ENCODE measurements at regions not wholly inside any gene's neighbourhood (a gene's known extent, or its start where the extent isn't known, plus 50 kb on each side); places are given as distances from the start of the nearest gene placed in this dataset.
"Not testable (repeated sequence)": the region's sequence is repeated elsewhere in the genome, so short reads cannot be mapped to it uniquely, and the experiment has no call there.

DNA sequence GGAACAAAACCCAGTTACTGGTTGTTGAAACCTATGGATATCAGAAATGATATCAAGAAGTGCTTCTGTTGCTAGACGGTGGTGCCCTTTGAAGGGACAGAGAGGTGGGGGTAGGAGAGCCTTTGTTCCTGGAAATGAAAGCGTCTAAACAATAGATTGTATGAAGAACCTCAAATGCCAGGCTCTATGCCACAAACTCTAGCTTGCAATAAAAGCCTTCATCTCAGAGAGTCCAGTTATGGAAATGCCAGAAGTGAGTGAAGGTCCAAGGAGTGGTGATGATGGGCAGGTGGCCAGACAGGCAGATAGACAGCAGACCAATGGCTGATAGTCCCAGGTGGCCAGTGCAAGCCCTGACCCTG is 414.1 kb upstream of the PROX1 start:
- Histone ChIP-seq H3K4me3 (ENCODE audit: low read length) (no peak overlapping the region), H3K27me3 (ENCODE audit: insufficient read depth, low read length) (no peaks in the 10 kb centered on the region), H3K9me3 (ENCODE audit: low read length) (no peaks in the 10 kb centered on the region), H3K36me3 (ENCODE audit: insufficient read depth, low read length) (no peaks in the 10 kb centered on the region), H2AFZ (ENCODE audit: low read depth, low read length) (no peak overlapping the region), H3K4me1 (ENCODE audit: insufficient read depth, low read length) (no peaks in the 10 kb centered on the region)

DNA sequence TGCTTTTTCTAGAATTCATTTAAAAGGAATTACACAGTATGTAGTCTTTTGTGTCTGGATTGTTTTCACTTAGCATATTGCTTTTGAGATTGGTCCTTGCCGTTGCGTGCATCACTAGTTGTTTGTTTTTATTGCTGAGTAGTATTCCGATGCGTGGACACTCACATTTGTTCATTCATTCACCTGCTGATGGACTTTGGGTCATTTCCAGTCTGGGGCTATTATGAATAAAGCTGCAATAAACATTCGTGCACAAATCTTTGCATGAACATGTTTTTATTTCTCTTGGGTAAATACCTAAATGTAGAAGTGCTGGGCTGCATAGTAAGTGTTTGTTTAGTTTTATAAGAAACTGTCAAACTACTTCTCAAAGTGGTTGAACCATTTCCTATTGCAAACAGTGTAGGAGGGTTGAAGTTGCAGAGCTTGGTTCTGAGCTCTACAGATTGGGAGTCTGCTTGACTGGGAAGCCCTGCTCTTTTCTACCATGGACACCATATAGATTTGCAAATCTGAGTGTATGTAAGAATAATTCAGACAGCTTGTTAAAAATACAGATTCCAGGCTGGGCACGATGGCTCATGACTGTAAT is 404.7 kb upstream of the PROX1 start:
- no peak overlapping the region for H2AFZ ChIP-seq (ENCODE audit: low read depth, low read length)
- no peaks in the 10 kb centered on the region for H3K4me1 ChIP-seq (ENCODE audit: insufficient read depth, low read length)
- no peaks in the 10 kb centered on the region for H3K36me3 ChIP-seq (ENCODE audit: insufficient read depth, low read length)
- H3K9me3 ChIP-seq (ENCODE audit: low read length), result no peaks in the 10 kb centered on the region
- H3K4me3 ChIP-seq (ENCODE audit: low read length), result no peak overlapping the region
- H3K27me3 ChIP-seq (ENCODE audit: insufficient read depth, low read length), result no peaks in the 10 kb centered on the region

- Histone ChIP-seq H3K4me1 (ENCODE audit: insufficient read depth, low read length) (no peaks in the 10 kb centered on the region), H3K36me3 (ENCODE audit: insufficient read depth, low read length) (no peaks in the 10 kb centered on the region), H3K27me3 (ENCODE audit: insufficient read depth, low read length) (no peaks in the 10 kb centered on the region), H3K9me3 (ENCODE audit: low read length) (no peaks in the 10 kb centered on the region), H3K4me3 (ENCODE audit: low read length) (no peak overlapping the region), H2AFZ (ENCODE audit: low read depth, low read length) (no peak overlapping the region)
Measured at GRCh38 chr1:213584272-213584671, 403.5 kb upstream of the PROX1 start.

- Histone ChIP-seq H3K4me3 (ENCODE audit: low read length) (no peak overlapping the region), H2AFZ (ENCODE audit: low read depth, low read length) (no peak overlapping the region), H3K4me1 (ENCODE audit: insufficient read depth, low read length) (no peaks in the 10 kb centered on the region), H3K36me3 (ENCODE audit: insufficient read depth, low read length) (no peaks in the 10 kb centered on the region), H3K9me3 (ENCODE audit: low read length) (no peaks in the 10 kb centered on the region), H3K27me3 (ENCODE audit: insufficient read depth, low read length) (no peaks in the 10 kb centered on the region)
Measured at GRCh38 chr1:213585402-213585801, 402.4 kb upstream of the PROX1 start.

- H3K4me3 ChIP-seq (ENCODE audit: low read length), result no peak overlapping the region
- no peaks in the 10 kb centered on the region for H3K4me1 ChIP-seq (ENCODE audit: insufficient read depth, low read length)
- H3K9me3 ChIP-seq (ENCODE audit: low read length), result no peaks in the 10 kb centered on the region
- no peaks in the 10 kb centered on the region for H3K36me3 ChIP-seq (ENCODE audit: insufficient read depth, low read length)
- no peak overlapping the region for H2AFZ ChIP-seq (ENCODE audit: low read depth, low read length)
- no peaks in the 10 kb centered on the region for H3K27me3 ChIP-seq (ENCODE audit: insufficient read depth, low read length)
Measured at GRCh38 chr1:213585959-213586586, 401.7 kb upstream of the PROX1 start.

DNA sequence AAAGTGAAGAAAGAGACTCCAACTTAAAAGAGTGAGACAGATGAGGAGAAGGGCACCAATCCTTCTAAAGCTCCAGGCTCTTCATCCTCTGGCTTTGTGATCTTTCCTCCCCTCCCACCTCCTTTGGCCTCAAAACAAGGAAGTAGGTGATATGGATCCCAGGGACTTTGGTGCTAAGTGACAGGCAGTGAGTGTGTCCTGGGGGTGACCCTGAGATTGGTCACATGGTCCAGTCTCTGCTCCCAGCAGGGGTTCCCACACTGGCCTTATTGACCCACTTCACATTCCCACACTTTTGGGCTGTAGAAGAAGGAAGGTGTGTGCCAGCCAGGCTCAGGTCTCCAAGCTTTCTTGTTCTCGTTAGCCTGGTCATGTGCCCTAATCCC is 401.2 kb upstream of the PROX1 start:
- H3K4me3 ChIP-seq (ENCODE audit: low read length), result no peak overlapping the region
- H3K36me3 ChIP-seq (ENCODE audit: insufficient read depth, low read length), result no peaks in the 10 kb centered on the region
- H3K9me3 ChIP-seq (ENCODE audit: low read length), result no peaks in the 10 kb centered on the region
- no peaks in the 10 kb centered on the region for H3K27me3 ChIP-seq (ENCODE audit: insufficient read depth, low read length)
- no peak overlapping the region for H2AFZ ChIP-seq (ENCODE audit: low read depth, low read length)
- no peaks in the 10 kb centered on the region for H3K4me1 ChIP-seq (ENCODE audit: insufficient read depth, low read length)

GRCh38 chr1:213596729-213597128 is 391.0 kb upstream of the PROX1 start:
- Histone ChIP-seq H3K27me3 (ENCODE audit: insufficient read depth, low read length) (no peaks in the 10 kb centered on the region), H2AFZ (ENCODE audit: low read depth, low read length) (no peak overlapping the region), H3K36me3 (ENCODE audit: insufficient read depth, low read length) (no peaks in the 10 kb centered on the region), H3K4me1 (ENCODE audit: insufficient read depth, low read length) (no peaks in the 10 kb centered on the region), H3K4me3 (ENCODE audit: low read length) (no peak overlapping the region), H3K9me3 (ENCODE audit: low read length) (no peaks in the 10 kb centered on the region)

- Histone ChIP-seq H3K4me3 (ENCODE audit: low read length) (no peak overlapping the region), H2AFZ (ENCODE audit: low read depth, low read length) (no peak overlapping the region), H3K9me3 (ENCODE audit: low read length) (no peaks in the 10 kb centered on the region), H3K27me3 (ENCODE audit: insufficient read depth, low read length) (no peaks in the 10 kb centered on the region), H3K36me3 (ENCODE audit: insufficient read depth, low read length) (no peaks in the 10 kb centered on the region), H3K4me1 (ENCODE audit: insufficient read depth, low read length) (no peaks in the 10 kb centered on the region)
Measured at GRCh38 chr1:213598263-213598662, 389.5 kb upstream of the PROX1 start.

DNA sequence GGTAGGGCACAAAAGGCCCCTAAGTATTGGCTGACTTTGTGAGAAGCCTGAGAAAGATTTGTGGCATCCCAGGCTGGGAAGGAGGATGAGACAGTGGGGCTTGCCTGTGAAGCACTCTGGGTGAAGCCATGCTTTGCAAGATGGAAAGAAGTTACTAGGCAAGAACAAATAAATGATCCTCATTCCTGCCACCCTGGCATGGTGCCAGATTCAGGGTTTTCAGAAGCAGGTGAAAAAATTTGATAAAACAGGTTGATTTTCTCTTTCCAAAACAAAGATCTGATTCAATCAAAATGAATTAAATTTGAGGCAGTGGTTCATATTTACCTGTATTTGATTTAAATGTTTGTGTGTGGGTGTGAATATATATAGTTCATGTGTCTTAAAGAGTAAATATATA is 386.9 kb upstream of the PROX1 start:
- no peaks in the 10 kb centered on the region for H3K9me3 ChIP-seq (ENCODE audit: low read length)
- no peaks in the 10 kb centered on the region for H3K4me1 ChIP-seq (ENCODE audit: insufficient read depth, low read length)
- H2AFZ ChIP-seq (ENCODE audit: low read depth, low read length), result no peak overlapping the region
- H3K4me3 ChIP-seq (ENCODE audit: low read length), result no peak overlapping the region
- H3K27me3 ChIP-seq (ENCODE audit: insufficient read depth, low read length), result no peaks in the 10 kb centered on the region
- H3K36me3 ChIP-seq (ENCODE audit: insufficient read depth, low read length), result no peaks in the 10 kb centered on the region

GRCh38 chr1:213601705-213602104 is 386.1 kb upstream of the PROX1 start:
- H3K27me3 ChIP-seq (ENCODE audit: insufficient read depth, low read length); H3K36me3 ChIP-seq (ENCODE audit: insufficient read depth, low read length); H3K9me3 ChIP-seq (ENCODE audit: low read length); H2AFZ ChIP-seq (ENCODE audit: low read depth, low read length); H3K4me3 ChIP-seq (ENCODE audit: low read length); H3K4me1 ChIP-seq (ENCODE audit: insufficient read depth, low read length): not testable (repeated sequence)

- no peaks in the 10 kb centered on the region for H3K4me1 ChIP-seq (ENCODE audit: insufficient read depth, low read length)
- H3K36me3 ChIP-seq (ENCODE audit: insufficient read depth, low read length), result no peaks in the 10 kb centered on the region
- H2AFZ ChIP-seq (ENCODE audit: low read depth, low read length), result no peak overlapping the region
- H3K27me3 ChIP-seq (ENCODE audit: insufficient read depth, low read length), result no peaks in the 10 kb centered on the region
- H3K4me3 ChIP-seq (ENCODE audit: low read length), result no peak overlapping the region
- no peaks in the 10 kb centered on the region for H3K9me3 ChIP-seq (ENCODE audit: low read length)
Measured at GRCh38 chr1:213602796-213603486, 384.8 kb upstream of the PROX1 start.

- no peaks in the 10 kb centered on the region for H3K9me3 ChIP-seq (ENCODE audit: low read length)
- no peak overlapping the region for H3K4me3 ChIP-seq (ENCODE audit: low read length)
- no peaks in the 10 kb centered on the region for H3K27me3 ChIP-seq (ENCODE audit: insufficient read depth, low read length)
- no peak overlapping the region for H2AFZ ChIP-seq (ENCODE audit: low read depth, low read length)
- no peaks in the 10 kb centered on the region for H3K36me3 ChIP-seq (ENCODE audit: insufficient read depth, low read length)
- no peaks in the 10 kb centered on the region for H3K4me1 ChIP-seq (ENCODE audit: insufficient read depth, low read length)
Measured at GRCh38 chr1:213604477-213604876, 383.3 kb upstream of the PROX1 start.

DNA sequence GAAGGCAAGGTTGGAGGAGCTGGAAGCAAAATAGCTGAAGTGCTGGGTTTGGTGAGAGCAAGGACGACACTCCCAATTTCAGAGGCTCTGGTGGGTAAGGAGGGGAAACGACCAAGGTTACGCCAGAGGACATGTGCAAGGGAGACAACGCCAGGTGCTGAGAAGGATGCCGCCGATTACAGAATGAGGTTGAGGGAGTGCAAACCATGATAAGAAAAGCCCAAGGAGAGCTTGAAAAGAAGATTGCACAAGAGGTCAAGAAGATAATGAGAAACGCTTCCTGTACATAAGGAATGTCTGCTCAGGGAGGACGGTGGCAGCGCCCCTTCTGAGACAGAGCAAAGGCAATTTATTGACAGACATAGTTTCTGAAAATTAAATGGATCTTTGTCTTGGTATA is 382.0 kb upstream of the PROX1 start:
- Histone ChIP-seq H3K9me3 (ENCODE audit: low read length) (no peaks in the 10 kb centered on the region), H3K36me3 (ENCODE audit: insufficient read depth, low read length) (no peaks in the 10 kb centered on the region), H3K4me1 (ENCODE audit: insufficient read depth, low read length) (no peaks in the 10 kb centered on the region), H3K4me3 (ENCODE audit: low read length) (no peak overlapping the region), H3K27me3 (ENCODE audit: insufficient read depth, low read length) (no peaks in the 10 kb centered on the region), H2AFZ (ENCODE audit: low read depth, low read length) (no peak overlapping the region)

Data from neuron (in vitro differentiated cells).